ENCODE measurements at regions not wholly inside any gene's neighbourhood (a gene's known extent, or its start where the extent isn't known, plus 50 kb on each side); places are given as distances from the start of the nearest gene placed in this dataset.

DNA sequence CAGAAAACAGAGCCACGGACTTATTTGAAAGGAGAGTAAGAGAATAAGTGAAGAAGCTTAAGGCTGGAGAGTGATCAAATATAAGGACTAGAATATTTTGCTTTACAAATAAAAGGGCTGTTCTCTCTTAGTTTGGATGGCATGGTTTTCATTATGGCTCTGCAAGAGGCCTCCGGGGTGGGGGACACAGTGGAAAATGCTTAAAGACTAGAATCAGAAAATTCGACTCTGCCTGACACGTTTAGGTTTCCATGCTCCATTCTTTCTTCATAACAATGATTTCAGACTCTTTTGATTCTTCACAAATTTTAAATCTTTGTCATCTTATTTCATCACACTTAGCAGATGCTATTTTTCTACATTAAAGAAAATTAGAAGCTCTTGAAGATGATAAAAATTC, 632.4 kb upstream of the BOD1L1 start (continued):
- TF ChIP-seq POLR2AphosphoS5 (IDR thresholded peaks at IDR 0.05; ENCODE audit: low read depth): no peak
- TF ChIP-seq, protein P1, sequence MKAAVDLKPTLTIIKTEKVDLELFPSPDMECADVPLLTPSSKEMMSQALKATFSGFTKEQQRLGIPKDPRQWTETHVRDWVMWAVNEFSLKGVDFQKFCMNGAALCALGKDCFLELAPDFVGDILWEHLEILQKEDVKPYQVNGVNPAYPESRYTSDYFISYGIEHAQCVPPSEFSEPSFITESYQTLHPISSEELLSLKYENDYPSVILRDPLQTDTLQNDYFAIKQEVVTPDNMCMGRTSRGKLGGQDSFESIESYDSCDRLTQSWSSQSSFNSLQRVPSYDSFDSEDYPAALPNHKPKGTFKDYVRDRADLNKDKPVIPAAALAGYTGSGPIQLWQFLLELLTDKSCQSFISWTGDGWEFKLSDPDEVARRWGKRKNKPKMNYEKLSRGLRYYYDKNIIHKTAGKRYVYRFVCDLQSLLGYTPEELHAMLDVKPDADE (IDR thresholded peaks at IDR 0.05): no peak
- TF ChIP-seq STAT1 (IDR thresholded peaks at IDR 0.05; ENCODE audit: unreplicated experiment): no peak

DNA sequence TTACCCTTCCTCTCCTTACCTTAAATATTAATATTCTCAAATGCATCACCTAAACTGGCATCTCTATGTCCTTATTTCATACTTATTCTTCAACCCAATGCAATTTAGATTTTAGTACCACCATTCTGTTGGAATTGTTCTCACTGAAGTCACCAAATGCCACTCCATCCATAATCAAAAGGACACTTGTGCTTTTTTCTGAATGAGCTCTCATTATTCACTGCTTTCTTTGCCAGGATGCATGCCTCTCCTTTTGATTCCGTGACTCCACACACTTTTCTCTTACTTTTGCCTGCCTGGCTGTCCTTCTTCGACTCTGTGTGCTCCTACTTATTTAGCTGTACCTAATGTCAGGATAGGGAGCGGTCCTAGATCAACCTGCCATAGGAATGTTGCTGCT, 633.1 kb upstream of the BOD1L1 start:
- Histone ChIP-seq H3K9me2 (ENCODE audit: insufficient read depth) (peaks cover 17% of the 10 kb centered on the region; the same call in 1 of the 2 replicates), H3K4me3 (no peak overlapping the region), H3F3A (replicated peaks; ENCODE audit: low read depth) (no peaks in the 10 kb centered on the region), H3K79me2 (replicated peaks; ENCODE audit: insufficient read depth) (no peaks in the 10 kb centered on the region), H3K27ac (ENCODE audit: low read depth) (no peak overlapping the region), H3K4me2 (no peak overlapping the region), H4K20me1 (replicated peaks; ENCODE audit: insufficient read depth) (no peaks in the 10 kb centered on the region), H3K36me3 (ENCODE audit: insufficient read depth) (no peaks in the 10 kb centered on the region), H3K4me1 (ENCODE audit: insufficient read depth) (no peaks in the 10 kb centered on the region), H3K27me3 (ENCODE audit: insufficient read depth) (no peaks in the 10 kb centered on the region), H2AFZ (no peak overlapping the region)
- H3K9me3 Mint-ChIP-seq: no peaks in the 10 kb centered on the region
- no peak overlapping the region for H3K4me3 Mint-ChIP-seq
- ATAC-seq (no peak), DNase-seq (ENCODE audit: low spot score) (no peak)
- no peaks in the 10 kb centered on the region for H3K27me3 Mint-ChIP-seq (ENCODE audit: insufficient read depth, low read depth, poor library complexity)
- H3K4me1 Mint-ChIP-seq: peaks cover 4% of the 10 kb centered on the region
- H3K27ac Mint-ChIP-seq: no peak overlapping the region
- no peaks in the 10 kb centered on the region for H3K36me3 Mint-ChIP-seq (ENCODE audit: low read depth)
- TF ChIP-seq POLR2AphosphoS5 (IDR thresholded peaks at IDR 0.05; ENCODE audit: low read depth): no peak
- TF ChIP-seq, protein P1 (IDR thresholded peaks at IDR 0.05): no peak
- TF ChIP-seq, protein P2, sequence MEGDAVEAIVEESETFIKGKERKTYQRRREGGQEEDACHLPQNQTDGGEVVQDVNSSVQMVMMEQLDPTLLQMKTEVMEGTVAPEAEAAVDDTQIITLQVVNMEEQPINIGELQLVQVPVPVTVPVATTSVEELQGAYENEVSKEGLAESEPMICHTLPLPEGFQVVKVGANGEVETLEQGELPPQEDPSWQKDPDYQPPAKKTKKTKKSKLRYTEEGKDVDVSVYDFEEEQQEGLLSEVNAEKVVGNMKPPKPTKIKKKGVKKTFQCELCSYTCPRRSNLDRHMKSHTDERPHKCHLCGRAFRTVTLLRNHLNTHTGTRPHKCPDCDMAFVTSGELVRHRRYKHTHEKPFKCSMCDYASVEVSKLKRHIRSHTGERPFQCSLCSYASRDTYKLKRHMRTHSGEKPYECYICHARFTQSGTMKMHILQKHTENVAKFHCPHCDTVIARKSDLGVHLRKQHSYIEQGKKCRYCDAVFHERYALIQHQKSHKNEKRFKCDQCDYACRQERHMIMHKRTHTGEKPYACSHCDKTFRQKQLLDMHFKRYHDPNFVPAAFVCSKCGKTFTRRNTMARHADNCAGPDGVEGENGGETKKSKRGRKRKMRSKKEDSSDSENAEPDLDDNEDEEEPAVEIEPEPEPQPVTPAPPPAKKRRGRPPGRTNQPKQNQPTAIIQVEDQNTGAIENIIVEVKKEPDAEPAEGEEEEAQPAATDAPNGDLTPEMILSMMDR (conservative IDR thresholded peaks at IDR 0.05; ENCODE audit: low read depth in 2 of 2): no peak
- no peak for TF ChIP-seq JUNB (IDR thresholded peaks at IDR 0.05; ENCODE audit: unreplicated experiment)
- TF ChIP-seq, protein P3, sequence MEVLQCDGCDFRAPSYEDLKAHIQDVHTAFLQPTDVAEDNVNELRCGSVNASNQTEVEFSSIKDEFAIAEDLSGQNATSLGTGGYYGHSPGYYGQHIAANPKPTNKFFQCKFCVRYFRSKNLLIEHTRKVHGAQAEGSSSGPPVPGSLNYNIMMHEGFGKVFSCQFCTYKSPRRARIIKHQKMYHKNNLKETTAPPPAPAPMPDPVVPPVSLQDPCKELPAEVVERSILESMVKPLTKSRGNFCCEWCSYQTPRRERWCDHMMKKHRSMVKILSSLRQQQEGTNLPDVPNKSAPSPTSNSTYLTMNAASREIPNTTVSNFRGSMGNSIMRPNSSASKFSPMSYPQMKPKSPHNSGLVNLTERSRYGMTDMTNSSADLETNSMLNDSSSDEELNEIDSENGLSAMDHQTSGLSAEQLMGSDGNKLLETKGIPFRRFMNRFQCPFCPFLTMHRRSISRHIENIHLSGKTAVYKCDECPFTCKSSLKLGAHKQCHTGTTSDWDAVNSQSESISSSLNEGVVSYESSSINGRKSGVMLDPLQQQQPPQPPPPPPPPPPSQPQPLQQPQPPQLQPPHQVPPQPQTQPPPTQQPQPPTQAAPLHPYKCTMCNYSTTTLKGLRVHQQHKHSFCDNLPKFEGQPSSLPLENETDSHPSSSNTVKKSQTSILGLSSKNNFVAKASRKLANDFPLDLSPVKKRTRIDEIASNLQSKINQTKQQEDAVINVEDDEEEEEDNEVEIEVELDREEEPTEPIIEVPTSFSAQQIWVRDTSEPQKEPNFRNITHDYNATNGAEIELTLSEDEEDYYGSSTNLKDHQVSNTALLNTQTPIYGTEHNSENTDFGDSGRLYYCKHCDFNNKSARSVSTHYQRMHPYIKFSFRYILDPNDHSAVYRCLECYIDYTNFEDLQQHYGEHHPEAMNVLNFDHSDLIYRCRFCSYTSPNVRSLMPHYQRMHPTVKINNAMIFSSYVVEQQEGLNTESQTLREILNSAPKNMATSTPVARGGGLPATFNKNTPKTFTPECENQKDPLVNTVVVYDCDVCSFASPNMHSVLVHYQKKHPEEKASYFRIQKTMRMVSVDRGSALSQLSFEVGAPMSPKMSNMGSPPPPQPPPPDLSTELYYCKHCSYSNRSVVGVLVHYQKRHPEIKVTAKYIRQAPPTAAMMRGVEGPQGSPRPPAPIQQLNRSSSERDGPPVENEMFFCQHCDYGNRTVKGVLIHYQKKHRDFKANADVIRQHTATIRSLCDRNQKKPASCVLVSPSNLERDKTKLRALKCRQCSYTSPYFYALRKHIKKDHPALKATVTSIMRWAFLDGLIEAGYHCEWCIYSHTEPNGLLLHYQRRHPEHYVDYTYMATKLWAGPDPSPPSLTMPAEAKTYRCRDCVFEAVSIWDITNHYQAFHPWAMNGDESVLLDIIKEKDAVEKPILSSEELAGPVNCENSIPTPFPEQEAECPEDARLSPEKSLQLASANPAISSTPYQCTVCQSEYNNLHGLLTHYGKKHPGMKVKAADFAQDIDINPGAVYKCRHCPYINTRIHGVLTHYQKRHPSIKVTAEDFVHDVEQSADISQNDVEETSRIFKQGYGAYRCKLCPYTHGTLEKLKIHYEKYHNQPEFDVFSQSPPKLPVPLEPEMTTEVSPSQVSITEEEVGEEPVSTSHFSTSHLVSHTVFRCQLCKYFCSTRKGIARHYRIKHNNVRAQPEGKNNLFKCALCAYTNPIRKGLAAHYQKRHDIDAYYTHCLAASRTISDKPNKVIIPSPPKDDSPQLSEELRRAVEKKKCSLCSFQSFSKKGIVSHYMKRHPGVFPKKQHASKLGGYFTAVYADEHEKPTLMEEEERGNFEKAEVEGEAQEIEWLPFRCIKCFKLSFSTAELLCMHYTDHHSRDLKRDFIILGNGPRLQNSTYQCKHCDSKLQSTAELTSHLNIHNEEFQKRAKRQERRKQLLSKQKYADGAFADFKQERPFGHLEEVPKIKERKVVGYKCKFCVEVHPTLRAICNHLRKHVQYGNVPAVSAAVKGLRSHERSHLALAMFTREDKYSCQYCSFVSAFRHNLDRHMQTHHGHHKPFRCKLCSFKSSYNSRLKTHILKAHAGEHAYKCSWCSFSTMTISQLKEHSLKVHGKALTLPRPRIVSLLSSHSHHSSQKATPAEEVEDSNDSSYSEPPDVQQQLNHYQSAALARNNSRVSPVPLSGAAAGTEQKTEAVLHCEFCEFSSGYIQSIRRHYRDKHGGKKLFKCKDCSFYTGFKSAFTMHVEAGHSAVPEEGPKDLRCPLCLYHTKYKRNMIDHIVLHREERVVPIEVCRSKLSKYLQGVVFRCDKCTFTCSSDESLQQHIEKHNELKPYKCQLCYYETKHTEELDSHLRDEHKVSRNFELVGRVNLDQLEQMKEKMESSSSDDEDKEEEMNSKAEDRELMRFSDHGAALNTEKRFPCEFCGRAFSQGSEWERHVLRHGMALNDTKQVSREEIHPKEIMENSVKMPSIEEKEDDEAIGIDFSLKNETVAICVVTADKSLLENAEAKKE (CRISPR knock-in tag; IDR thresholded peaks at IDR 0.05): no peak
- no peak for TF ChIP-seq ZNF114 (CRISPR knock-in tag; IDR thresholded peaks at IDR 0.05)
- TF ChIP-seq, protein P4, sequence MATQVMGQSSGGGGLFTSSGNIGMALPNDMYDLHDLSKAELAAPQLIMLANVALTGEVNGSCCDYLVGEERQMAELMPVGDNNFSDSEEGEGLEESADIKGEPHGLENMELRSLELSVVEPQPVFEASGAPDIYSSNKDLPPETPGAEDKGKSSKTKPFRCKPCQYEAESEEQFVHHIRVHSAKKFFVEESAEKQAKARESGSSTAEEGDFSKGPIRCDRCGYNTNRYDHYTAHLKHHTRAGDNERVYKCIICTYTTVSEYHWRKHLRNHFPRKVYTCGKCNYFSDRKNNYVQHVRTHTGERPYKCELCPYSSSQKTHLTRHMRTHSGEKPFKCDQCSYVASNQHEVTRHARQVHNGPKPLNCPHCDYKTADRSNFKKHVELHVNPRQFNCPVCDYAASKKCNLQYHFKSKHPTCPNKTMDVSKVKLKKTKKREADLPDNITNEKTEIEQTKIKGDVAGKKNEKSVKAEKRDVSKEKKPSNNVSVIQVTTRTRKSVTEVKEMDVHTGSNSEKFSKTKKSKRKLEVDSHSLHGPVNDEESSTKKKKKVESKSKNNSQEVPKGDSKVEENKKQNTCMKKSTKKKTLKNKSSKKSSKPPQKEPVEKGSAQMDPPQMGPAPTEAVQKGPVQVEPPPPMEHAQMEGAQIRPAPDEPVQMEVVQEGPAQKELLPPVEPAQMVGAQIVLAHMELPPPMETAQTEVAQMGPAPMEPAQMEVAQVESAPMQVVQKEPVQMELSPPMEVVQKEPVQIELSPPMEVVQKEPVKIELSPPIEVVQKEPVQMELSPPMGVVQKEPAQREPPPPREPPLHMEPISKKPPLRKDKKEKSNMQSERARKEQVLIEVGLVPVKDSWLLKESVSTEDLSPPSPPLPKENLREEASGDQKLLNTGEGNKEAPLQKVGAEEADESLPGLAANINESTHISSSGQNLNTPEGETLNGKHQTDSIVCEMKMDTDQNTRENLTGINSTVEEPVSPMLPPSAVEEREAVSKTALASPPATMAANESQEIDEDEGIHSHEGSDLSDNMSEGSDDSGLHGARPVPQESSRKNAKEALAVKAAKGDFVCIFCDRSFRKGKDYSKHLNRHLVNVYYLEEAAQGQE (IDR thresholded peaks at IDR 0.05; ENCODE audit: unreplicated experiment): no peak
- TF ChIP-seq ZNF331 (CRISPR knock-in tag; IDR thresholded peaks at IDR 0.05; ENCODE audit: low read depth): no peak
- no peak for TF ChIP-seq STAT1 (IDR thresholded peaks at IDR 0.05; ENCODE audit: unreplicated experiment)
- no peak for TF ChIP-seq EZH2 (IDR thresholded peaks at IDR 0.05; ENCODE audit: low read depth, unreplicated experiment)
- TF ChIP-seq EZH2phosphoT487 (IDR thresholded peaks at IDR 0.05; ENCODE audit: unreplicated experiment): no peak
- no peak for TF ChIP-seq NANOG (IDR thresholded peaks at IDR 0.05; ENCODE audit: borderline replicate concordance)

Data from GM23338 (cell line).